Hematopoietic multipotent progenitor cell (in vitro differentiated cells): ENCODE measurements at regions not wholly inside any gene's neighbourhood (a gene's known extent, or its start where the extent isn't known, plus 50 kb on each side); places are given as distances from the start of the nearest gene placed in this dataset.

Source experiments
- DNase-seq, 3 donors: peaks; one replicate each; pipeline ENCODE4 v3.0.0-alpha.2; 2011 to 2015; ENCODE audit warnings: low read depth in 2 of 3, low spot score in 2 of 3

DNA sequence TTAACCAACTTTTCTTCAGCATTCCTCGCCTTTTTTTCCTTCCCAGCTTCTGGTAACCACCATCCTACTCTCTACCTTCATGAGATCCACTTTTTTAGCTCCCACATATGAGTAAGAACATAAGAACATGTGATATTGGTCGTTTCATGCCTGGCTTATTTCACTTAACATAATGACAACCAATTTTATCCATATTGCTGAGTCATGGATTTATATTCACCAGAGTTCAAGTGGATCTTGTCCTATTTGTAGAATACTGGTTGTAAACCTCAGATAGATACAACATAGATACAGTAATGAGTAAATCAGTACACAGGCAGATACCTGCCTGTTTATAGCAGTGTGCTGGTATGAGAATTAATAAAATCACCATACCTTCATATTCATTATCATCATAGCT, 412.0 kb upstream of the RBMS3 start:
- no peak for DNase-seq

DNA sequence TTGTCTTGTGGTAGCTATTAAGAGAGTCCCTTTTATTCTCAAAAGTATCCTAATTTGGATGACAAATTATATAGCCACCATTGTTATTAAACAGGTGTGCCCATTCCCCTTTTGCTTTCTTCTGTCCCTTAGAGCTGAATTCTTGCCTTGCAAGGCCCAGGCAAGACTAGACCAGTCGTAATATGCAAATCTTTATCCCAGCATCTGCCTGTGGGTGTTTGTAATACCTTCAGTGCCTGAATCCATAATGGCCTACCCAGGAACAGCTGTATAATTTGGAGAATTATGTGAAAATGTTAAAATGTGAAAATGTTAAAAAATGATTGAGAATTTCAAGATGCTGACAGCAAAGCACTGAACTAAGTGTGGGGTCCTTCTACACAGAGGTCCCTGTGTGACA, 403.0 kb upstream of the RBMS3 start:
- DNase-seq, result no peak

DNA sequence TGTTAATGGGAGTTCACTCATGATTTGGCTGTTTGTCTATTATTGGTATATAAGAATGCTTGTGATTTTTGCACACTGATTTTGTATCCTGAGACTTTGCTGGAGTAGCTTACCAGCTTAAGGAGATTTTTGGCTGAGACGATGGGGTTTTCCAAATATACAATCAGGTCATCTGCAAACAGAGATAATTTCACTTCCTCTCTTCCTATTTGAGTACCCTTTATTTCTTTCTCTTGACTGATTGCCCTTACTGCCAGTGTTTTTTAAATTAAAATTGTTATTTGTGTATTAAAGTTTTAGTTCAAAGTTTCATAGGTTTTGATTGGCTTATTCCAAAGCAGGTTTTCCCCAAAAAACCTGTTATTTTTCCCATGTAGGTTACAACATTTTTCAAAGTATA, 390.5 kb upstream of the RBMS3 start:
- DNase-seq, result no peak

DNA sequence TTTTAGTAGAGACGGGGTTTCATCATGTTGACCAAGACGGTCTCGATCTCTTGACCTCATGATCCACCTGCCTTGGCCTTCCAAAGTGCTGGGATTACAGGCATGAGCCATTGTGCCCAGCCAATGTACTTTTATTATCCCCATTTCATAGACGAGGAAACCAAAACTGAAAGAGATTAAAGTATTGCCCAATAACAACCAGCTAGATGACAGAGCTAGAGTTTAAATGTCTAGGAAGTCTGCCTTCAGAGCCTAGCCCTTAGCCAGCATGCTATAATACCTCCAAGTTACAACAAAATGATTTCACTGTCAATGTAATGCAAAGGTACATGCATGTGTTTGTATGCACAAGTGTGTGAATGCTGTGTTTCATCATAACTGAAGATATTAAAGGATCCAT, 389.4 kb upstream of the RBMS3 start:
- no peak for DNase-seq

DNA sequence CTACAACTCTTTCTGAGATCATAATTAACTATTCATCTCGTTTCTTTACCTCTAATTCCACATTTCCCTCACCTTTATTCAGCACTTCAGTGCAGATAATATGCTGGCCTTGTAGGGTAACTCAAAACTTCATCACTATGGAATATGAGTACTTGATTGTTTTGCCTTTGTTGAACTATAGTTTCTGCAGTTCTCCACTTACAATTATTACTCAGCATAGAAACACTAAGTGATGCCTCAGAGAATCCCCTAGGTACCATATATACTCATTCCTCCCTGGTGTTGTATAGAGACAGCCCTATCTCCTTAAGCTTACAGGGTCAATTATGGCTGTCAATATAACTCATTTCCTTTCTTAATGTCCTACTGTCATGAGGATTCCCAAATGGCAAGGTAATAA, 380.6 kb upstream of the RBMS3 start:
- no peak for DNase-seq

DNA sequence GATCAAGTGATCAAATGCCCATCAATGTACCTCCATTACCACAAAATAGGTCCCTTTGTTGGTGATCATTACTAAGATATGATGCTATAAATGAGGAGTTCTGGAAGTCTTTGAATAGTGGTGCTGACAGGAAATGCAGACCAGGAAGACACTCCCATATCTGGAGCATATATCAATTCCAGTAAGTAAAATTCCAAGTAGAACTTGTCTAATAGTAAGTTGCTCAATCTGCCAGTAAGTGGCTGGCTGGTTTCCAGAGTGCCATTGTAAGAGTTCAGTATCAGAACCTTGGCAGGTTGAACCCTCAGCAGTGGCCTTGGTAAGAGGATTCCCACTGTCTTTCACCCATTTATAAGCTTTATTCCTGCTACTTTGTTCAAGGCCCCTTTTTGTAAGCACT, 379.9 kb upstream of the RBMS3 start:
- DNase-seq, result no peak

DNA sequence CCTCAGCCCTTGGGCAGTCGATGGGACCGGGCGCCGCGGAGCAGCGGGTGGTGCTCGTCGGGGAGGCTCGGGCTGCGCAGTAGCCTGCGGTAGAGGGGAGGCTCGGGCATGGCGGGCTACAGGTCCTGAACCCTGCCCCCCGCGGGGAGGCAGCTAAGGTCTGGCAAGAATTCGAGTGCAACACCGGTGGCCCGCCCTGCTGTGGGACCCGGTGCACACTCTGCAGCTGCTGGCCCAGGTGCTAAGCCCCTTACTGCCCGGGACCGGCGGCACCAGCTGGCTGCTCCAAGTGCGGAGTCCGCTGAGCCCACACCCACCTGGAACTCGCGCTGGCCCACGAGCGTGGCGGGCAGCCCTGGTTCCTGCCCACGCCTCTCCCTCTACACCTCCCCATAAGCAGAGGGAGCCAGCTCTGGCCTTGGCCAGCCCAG, 377.7 kb upstream of the RBMS3 start:
- no peak for DNase-seq

DNA sequence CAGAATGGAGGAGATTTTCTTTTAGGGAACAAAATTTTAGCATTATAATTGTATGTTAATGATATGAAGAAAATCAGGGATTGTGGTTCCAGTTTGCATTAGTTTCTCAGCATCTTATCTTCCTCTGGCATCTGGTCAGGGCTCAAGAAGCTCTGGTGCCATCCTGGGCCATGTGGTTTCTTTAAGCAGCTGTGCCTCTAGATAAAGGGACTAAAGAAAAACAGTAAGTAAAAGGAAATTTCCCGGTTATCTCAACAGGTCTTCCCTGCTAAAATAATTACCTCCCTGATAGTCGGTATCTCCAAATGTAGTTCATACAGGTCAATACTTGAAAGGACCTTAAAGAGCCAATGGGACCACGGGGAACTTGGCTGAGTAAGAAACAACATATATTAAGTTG, 375.1 kb upstream of the RBMS3 start:
- DNase-seq, result peak in 2 of 3 donors; percentile 70 to 85

DNA sequence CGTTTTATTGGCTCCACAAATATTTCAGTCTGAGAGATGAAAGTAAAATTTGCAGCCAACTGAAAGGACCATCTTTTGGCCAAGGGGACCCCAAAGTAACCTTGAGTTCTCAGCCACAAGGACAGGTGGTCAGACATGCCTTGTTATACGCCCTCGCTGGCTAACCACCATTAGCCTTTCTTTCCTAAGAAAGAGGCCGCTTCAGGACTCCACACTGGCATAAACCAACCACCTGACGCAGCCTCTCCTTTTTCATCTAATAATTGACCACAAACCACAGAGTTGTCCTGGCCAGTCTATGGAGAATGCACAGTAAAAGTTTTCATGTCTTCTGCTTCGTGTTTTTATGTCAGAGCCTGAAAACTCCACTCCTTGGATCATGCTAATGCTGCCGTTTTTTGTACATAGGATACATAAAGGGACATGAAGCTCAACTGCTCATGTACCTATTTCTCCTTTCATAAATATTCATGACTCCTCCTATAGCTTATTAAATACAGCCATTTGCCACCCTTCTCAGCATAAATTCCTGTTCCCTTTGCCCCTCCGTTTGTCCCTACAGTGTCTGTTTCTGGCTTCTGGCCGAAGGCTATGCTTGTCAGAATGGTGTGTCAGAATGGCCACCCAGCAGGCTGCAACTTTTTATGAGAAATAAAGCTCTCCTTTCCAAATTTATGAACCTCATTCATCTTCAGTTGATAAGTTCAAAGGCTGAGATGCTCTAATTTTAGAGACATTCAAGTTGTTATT, 374.1 kb upstream of the RBMS3 start:
- DNase-seq, result no peak

DNA sequence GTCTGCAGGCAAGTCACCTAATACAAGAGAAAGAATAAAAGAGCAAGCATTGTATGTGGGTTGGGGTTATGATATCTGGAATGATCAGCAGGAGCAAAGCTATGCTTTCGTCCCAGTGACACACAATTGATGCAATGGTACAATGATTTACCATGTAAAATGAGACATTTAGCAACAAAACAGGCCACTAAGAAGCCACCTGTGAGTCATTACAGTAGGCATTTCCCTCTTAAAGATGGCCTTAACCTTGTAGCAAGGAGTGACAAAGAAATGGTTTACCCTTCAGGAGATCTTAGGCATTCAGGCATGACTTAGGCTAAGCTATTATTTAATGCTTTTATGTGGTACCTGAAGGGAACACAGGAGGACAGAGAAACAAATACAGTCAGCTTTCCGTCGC, 373.3 kb upstream of the RBMS3 start:
- DNase-seq, result no peak

DNA sequence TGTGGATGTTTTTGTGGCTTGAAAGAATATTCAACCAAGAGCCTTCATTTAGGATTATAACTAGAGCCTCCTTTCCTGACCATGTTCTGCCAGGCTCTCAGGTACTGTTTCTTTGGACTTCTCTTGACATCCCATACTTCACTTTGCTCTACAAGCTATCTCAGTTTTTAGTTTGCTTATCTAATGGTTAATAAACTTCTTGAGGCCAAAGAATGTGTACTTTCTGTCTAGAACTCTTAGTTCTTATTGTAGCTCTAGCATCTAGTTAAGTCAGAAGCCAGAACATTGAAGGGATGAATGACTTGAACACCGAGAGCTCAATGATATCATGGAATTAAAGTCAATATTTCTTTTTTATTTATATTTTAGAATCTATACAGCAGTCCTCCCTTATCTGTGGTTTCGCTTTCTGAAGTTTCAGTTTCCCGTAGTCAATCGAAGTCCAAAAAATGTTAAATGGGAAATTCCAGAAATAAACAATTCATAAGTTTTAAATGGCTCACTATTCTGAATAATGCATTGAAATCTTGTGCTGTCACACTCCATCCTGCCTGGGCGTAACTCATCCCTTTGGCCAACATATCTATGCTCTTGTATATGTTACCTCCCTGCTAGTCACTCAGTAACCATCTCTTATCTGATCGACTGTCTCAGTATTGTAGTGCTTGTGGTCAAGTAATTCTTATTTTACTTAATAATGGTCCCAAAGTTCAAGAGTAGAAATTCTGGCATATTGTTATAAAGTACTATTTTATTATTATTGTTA, 368.6 kb upstream of the RBMS3 start:
- no peak for DNase-seq

DNA sequence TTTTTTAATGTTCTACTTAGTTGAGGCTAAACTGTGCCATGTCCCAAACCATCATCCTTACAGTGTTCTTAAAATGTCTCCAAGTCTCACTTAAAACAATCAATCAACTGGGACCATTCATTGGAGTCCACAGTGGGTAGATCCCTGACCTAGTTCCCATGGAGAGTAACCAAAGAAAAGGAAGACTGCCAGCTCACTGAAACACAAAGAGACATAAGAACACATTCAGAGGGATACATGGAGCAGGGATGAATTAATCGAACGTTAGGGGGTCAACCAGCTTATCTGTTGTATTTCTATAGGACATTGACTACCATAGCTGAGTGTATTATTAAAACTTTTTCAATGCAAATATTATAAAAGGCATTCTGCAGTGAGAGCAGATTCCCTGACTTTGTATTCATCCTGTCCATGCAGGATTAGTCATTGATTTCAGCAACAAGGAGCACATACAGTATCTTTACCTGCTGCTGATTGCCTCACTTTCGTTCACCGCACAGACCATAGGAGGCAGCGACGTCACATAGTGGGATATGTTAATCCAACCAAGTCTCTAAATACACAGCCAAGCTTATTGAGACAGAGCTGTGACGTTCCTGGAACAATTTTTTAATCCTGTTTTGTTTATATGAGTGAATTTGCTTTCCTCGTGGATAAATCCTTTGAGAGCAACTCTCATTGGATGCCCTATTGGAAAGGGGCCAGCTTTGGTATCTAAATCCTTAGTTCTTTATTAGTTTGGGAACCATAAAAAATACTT, 364.9 kb upstream of the RBMS3 start:
- DNase-seq, result peak in 1 of 3 donors; percentile 6

DNA sequence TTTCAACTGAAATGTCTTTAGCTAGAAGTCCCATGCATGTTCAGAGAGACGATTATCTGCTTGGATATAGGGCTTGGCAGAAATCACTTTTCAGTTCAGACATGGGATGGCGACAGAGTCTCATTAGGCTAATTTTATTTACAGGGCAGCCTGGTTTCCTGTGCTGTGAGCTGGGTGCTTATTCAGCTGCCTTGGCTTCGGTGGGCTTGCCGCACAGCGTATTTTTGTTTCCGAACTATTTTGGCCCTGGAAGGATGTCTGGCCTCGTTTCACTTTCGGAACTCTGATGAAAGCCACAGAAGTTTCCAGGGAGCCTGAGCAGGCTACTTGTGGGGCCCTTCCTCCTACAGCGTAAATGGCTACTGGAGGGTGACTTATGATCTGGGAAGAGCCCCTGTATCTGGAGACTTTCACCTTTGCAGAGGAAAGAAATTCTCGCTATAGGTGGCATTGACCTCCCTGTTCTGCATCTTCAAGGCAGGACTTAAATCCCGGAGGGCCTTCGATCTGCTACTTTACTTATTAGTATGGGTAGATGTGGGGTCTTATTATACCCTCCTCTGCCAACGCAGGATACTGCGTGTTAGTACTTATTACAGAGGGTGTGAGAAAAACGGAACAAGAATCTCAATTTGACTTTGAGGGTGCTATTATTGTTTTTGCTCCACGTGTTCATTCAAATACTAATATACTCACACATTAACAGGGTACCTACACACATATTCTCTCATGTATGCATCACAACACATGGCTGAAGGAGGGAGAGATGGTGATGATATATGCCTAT, 364.0 kb upstream of the RBMS3 start:
- DNase-seq, result peak in 2 of 3 donors; percentile 50 to 76

DNA sequence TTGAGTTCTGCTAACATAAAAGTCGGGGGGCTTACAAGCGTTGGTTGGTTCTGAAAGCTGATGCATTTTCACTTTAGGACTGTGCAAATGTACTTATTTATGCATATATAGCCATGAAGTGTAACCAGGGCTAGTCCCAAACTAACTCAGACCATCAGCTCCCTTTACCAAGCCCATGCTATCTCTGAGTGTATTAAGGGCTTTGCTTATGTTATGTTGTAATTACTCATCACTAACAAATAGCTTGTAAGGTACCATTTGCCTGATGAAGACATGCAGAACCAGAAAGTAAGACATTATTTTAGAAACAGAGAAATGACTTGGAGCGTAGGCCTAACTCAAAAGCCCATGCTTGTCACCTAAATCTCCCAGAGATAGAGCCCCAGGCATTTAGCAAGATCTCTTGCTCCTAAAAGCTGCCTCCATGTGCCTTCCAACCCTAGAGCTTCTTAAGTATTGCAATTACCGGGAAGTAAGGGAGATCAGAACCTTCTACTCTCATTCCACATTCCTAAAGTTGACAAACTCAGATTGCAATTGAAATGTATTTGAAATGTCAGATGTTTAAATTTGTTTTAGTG, 362.9 kb upstream of the RBMS3 start:
- DNase-seq, result no peak

DNA sequence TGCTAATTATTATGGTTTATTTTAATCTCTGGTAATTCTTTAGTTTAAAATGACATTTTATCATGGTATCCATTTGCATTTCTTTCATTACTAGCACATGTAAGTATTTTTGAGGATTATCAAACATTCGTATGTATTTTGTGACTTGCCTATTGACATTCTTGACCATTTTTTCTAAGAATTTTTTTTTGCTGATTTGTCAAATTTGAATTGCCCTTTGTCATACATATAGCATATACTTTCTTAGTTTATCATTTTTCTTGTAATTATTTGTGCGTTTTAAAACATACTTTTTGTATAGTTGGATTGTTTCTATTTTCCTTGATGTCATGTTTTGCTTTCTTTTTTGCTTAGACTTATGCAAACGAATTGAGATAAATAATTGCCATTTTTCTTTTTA, 358.5 kb upstream of the RBMS3 start:
- no peak for DNase-seq

DNA sequence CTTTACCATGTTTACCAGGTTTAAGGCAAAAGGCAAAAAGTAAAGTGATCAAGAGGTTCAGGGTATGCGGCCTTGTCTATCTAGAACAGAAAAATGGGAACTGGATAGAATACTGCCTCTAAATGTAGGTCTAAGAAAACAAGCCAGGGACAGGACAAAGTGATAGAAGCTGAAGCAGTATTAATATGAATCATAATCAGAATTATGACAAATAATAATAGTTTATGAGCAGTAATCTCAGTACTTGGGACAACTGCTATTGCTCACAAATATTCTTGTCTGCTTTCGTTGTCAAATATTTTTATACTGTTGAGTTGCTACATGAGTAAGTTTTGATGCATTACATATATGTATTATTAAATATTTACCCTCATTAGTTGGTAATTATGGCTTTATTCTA, 356.9 kb upstream of the RBMS3 start:
- no peak for DNase-seq

DNA sequence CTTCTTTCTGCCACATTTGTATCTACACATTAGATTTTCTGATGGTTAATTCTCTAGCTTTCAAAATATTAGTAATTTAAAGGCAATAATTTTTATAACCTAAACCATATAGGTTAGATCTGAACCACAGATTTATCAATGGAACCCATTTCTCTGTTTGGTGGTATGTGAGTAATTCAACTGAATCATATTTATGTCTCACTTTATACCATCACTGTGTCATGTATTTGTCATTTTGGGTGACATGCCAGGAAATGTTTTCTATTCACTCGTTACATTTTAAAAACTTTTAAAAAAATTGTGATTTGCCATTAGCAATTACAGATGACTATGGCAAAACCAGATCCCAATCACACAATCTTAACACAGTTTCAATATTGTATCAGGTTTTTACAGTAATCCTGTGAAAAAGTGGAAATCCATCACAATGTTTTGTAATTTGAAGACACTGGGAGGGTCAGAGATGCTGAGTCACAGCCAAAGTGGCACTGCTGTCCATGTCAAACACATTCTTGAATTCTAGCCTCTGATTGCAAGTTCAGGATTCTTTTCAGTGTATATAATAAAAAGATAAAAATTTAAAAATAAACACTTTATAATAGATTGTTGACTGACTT, 356.0 kb upstream of the RBMS3 start:
- no peak for DNase-seq

DNA sequence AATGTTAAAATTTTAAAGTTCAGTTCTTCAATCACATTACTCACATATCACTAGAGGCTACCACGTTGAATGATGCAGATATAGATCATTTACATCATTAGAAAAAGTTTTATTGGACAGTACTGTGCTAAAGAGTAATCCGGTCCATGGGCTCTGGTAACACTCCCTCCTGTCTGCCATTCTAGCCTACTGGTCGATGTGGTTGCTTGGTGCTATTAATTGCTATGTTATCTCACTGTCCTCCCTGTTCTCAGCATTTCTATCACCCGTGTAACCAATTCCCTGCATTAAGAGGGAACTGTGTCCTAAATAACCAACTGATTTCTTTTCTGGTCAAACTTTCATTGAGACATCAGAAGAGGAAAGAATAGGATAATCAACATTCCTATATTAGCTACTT, 347.5 kb upstream of the RBMS3 start:
- DNase-seq, result no peak

DNA sequence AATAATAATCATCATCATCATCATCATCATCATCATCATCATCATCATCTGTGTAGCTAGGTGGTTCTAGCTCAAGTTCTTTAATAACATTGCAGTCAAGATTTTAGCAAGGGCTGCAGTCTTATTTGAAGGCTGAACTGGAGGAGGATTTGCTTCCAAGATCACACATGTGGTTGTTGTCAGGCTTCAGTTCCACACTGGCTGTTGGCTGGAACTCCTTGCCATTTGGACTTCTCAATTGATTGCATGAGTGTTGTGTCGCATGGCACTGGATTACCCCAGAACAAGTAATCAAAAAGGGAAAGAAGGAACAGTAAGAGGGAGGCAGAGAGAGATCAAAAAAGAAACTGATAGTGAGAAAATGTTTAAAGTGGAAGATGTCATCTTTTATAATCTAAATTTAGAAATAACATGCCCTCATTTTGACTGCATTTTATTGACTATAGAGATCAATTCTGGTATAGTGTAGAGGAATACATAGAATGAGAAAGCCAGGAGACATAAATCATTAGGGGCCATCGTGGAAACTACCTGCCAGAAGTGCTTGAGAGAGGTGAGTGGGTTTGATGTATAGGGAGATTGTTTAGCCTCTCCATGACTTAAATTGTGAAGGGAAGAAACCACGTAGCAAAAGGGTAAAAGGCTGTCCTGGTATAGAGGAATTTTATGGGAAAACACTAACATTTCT, 346.6 kb upstream of the RBMS3 start:
- DNase-seq, result no peak
